NCI-H2196 (cell line): ENCODE measurements at regions not wholly inside any gene's neighbourhood (a gene's known extent, or its start where the extent isn't known, plus 50 kb on each side); places are given as distances from the start of the nearest gene placed in this dataset.

Experiments
- DNase-seq: peaks from one replicate; lab custom pipeline; 2025; ENCODE audit not compliant: unreplicated experiment; lab: John Stamatoyannopoulos, UW

GRCh38 chr13:80400164-80400864 lies 59.4 kb upstream of the SPRY2 start:
- no peak for DNase-seq

GRCh38 chr13:80399340-80400163 lies 58.6 kb upstream of the SPRY2 start:
- DNase-seq, result no peak
